ENCODE measurements at regions not wholly inside any gene's neighbourhood (a gene's known extent, or its start where the extent isn't known, plus 50 kb on each side); places are given as distances from the start of the nearest gene placed in this dataset.
"Not testable (repeated sequence)": the region's sequence is repeated elsewhere in the genome, so short reads cannot be mapped to it uniquely, and the experiment has no call there.

- no peak for DNase-seq
Measured at GRCh38 chr14:40463886-40464285, 1031.7 kb upstream of the FBXO33 start.

- DNase-seq = no peak
Measured at GRCh38 chr14:40452674-40453073, 1020.4 kb upstream of the FBXO33 start.

GRCh38 chr14:40447017-40447416 is 1014.8 kb upstream of the FBXO33 start:
- DNase-seq = no peak

- no peak for DNase-seq
Measured at GRCh38 chr14:40445020-40445419, 1012.8 kb upstream of the FBXO33 start.

- no peak for DNase-seq
Measured at GRCh38 chr14:40436551-40436950, 1004.3 kb upstream of the FBXO33 start.

- peak; percentile 76 for DNase-seq
Measured at GRCh38 chr14:40417777-40418401, 985.7 kb upstream of the FBXO33 start.

- no peak for DNase-seq
Measured at GRCh38 chr14:40416565-40416964, 984.3 kb upstream of the FBXO33 start.

GRCh38 chr14:40414386-40414785 is 982.2 kb upstream of the FBXO33 start:
- peak; percentile 27 for DNase-seq

GRCh38 chr14:40413136-40413535 is 980.9 kb upstream of the FBXO33 start:
- no peak for DNase-seq

GRCh38 chr14:40410708-40411107 is 978.5 kb upstream of the FBXO33 start:
- DNase-seq = no peak

GRCh38 chr14:40402957-40403356 is 970.7 kb upstream of the FBXO33 start:
- no peak for DNase-seq

- DNase-seq = no peak
Measured at GRCh38 chr14:40398981-40399380, 966.7 kb upstream of the FBXO33 start.

GRCh38 chr14:40394634-40395340 is 962.6 kb upstream of the FBXO33 start:
- no peak for DNase-seq

GRCh38 chr14:40393143-40393542 is 960.9 kb upstream of the FBXO33 start:
- DNase-seq = no peak

GRCh38 chr14:40386433-40386832 is 954.2 kb upstream of the FBXO33 start:
- no peak for DNase-seq

- no peak for DNase-seq
Measured at GRCh38 chr14:40374221-40374620, 942.0 kb upstream of the FBXO33 start.

GRCh38 chr14:40371011-40371410 is 938.8 kb upstream of the FBXO33 start:
- DNase-seq = no peak

- DNase-seq = peak; percentile 60
Measured at GRCh38 chr14:40368314-40368713, 936.1 kb upstream of the FBXO33 start.

- no peak for DNase-seq
Measured at GRCh38 chr14:40367717-40368116, 935.5 kb upstream of the FBXO33 start.

GRCh38 chr14:40365305-40365704 is 933.1 kb upstream of the FBXO33 start:
- no peak for DNase-seq

GRCh38 chr14:40362856-40363255 is 930.6 kb upstream of the FBXO33 start:
- DNase-seq = no peak

GRCh38 chr14:40354754-40355153 is 922.5 kb upstream of the FBXO33 start:
- DNase-seq = no peak

GRCh38 chr14:40348104-40348503 is 915.9 kb upstream of the FBXO33 start:
- not testable (repeated sequence) for DNase-seq

GRCh38 chr14:40347675-40348074 is 915.4 kb upstream of the FBXO33 start:
- peak; percentile 27 for DNase-seq

- no peak for DNase-seq
Measured at GRCh38 chr14:40346275-40346674, 914.0 kb upstream of the FBXO33 start.

All from SHP77 treated with DMSO at 0.1 percent for 48 hours (cell line).